Testis (tissue), 2 donors: ENCODE measurements at regions not wholly inside any gene's neighbourhood (a gene's known extent, or its start where the extent isn't known, plus 50 kb on each side); places are given as distances from the start of the nearest gene placed in this dataset.

ENCODE experiments used
- DNase-seq: peaks from one replicate; pipeline ENCODE4 v3.0.0-alpha.2; 2019
- H3K27ac ChIP-seq, 2 donors: fragments of 200-600 bp; sonication (generic); one replicate each; pipeline ENCODE4 v1.5.1; 2019
- H3K27me3 ChIP-seq: fragments of 200-600 bp; sonication (generic); one replicate; pipeline ENCODE4 v1.5.1; 2019
- H3K36me3 ChIP-seq: fragments of 200-600 bp; sonication (generic); one replicate; pipeline ENCODE4 v1.5.1; 2017; ENCODE audit warnings: low read depth; ENCODE audit errors: missing control alignments
- H3K4me1 ChIP-seq: fragments of 200-600 bp; sonication (generic); one replicate; pipeline ENCODE4 v1.5.1; 2019
- H3K4me3 ChIP-seq, 2 donors: fragments of 200-600 bp; sonication (generic); one replicate each; pipeline ENCODE4 v1.5.1; 2017 to 2019
- H3K9me3 ChIP-seq: fragments of 200-600 bp; sonication (generic); one replicate; pipeline ENCODE4 v1.5.1; 2017
- POLR2A ChIP-seq: fragments of 450-650 bp; IDR thresholded peaks from one replicate; pipeline ENCODE4 v1.6.1; 2017; ENCODE audit warnings: antibody characterized with exemption, mild to moderate bottlenecking, moderate library complexity
- WGBS, 2 donors: methylation state at CpG; one replicate each; pipeline ENCODE4 v1.1.5; 2018; 5-methylcytosine and 5-hydroxymethylcytosine counted together
- intact Hi-C: fragments of 100-400 bp; cut with DNase I; formaldehyde crosslinking; loops from one replicate; pipeline ENCODE4 v1.15.1; 2023; ENCODE audit warnings: low total_unique reads
- TF ChIP-seq, protein P1 (sequence below), 3 experiments: fragments of 450-650 bp in 2 of 3; fragments of 200-600 bp in 1 of 3; sonication (generic) in 1 of 3; IDR thresholded peaks; one replicate each; pipeline ENCODE4 v1.5.1; 2016 to 2019; ENCODE audit warnings: antibody characterized with exemption in 3 of 3, mild to moderate bottlenecking in 2 of 3, moderate library complexity in 1 of 3

DNA sequence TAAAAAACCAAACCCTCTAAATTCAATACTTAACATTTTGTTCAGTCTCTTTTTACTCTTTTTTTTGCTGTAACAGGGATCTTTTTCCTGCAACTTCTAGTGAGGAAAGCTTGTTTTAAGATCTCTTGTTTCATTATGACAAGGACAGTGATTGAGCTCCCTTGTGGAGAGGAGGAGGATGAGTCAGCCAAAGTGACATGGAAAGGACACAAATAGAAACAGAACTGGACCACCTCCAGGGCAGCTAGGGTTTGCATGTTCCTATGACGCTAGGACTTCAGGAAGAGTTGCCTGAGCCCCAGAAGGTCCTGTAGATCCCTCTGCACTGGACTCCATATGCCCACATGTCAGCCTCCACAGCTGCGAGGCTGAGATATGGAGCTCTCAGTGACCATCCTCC is 212.6 kb upstream of the FAM78B start:
- peak; percentile 88 for DNase-seq
- TF ChIP-seq, protein P1, sequence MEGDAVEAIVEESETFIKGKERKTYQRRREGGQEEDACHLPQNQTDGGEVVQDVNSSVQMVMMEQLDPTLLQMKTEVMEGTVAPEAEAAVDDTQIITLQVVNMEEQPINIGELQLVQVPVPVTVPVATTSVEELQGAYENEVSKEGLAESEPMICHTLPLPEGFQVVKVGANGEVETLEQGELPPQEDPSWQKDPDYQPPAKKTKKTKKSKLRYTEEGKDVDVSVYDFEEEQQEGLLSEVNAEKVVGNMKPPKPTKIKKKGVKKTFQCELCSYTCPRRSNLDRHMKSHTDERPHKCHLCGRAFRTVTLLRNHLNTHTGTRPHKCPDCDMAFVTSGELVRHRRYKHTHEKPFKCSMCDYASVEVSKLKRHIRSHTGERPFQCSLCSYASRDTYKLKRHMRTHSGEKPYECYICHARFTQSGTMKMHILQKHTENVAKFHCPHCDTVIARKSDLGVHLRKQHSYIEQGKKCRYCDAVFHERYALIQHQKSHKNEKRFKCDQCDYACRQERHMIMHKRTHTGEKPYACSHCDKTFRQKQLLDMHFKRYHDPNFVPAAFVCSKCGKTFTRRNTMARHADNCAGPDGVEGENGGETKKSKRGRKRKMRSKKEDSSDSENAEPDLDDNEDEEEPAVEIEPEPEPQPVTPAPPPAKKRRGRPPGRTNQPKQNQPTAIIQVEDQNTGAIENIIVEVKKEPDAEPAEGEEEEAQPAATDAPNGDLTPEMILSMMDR (IDR thresholded peaks at IDR 0.05): no peak

GRCh38 chr1:166383137-166383536 is 216.3 kb upstream of the FAM78B start:
- Histone ChIP-seq H3K27me3 (no peaks in the 10 kb centered on the region), H3K9me3 (no peaks in the 10 kb centered on the region), H3K27ac (peak overlapping the region; percentile 41 to 52), H3K4me1 (peaks cover 22% of the 10 kb centered on the region), H3K36me3 (no peaks in the 10 kb centered on the region), H3K4me3 (no peak overlapping the region)
- TF ChIP-seq, protein P1 (IDR thresholded peaks at IDR 0.05): no peak
- WGBS, 2 donors: 50 to 60% methylated on average over 2 of the region's 2 CpGs
- intact Hi-C loops: no loop called here
- DNase-seq: no peak

More for the DNA sequence above, 212.6 kb upstream of the FAM78B start:
- H3K4me1 ChIP-seq: peaks cover 13% of the 10 kb centered on the region
- H3K4me3 ChIP-seq: no peak overlapping the region
- H3K27me3 ChIP-seq: no peaks in the 10 kb centered on the region
- no peaks in the 10 kb centered on the region for H3K9me3 ChIP-seq
- intact Hi-C loops: no loop called here
- 69 to 73% methylated on average over 2 of the region's 2 CpGs for WGBS, 2 donors
- H3K36me3 ChIP-seq: no peaks in the 10 kb centered on the region
- H3K27ac ChIP-seq: peak overlapping the region; percentile 43 to 44

- Histone ChIP-seq H3K27ac (peak overlapping the region; percentile 41 to 52), H3K27me3 (no peaks in the 10 kb centered on the region), H3K9me3 (no peaks in the 10 kb centered on the region), H3K4me1 (peaks cover 22% of the 10 kb centered on the region), H3K36me3 (no peaks in the 10 kb centered on the region), H3K4me3 (no peak overlapping the region)
- TF ChIP-seq, protein P1 (IDR thresholded peaks at IDR 0.05): no peak
- 45 to 62% methylated on average over 9 of the region's 9 CpGs for WGBS, 2 donors
- no peak for DNase-seq
- intact Hi-C loops: no loop called here
These were observed 217.0 kb upstream of the FAM78B start for GRCh38 chr1:166383635-166384346.

- 48% methylated on average over 7 of the region's 7 CpGs for WGBS, 2 donors
- H3K9me3 ChIP-seq: no peaks in the 10 kb centered on the region
- TF ChIP-seq, protein P1 (IDR thresholded peaks at IDR 0.05): no peak
- TF ChIP-seq POLR2A: no peak
- H3K4me3 ChIP-seq: no peak overlapping the region
- DNase-seq: no peak
- no peaks in the 10 kb centered on the region for H3K36me3 ChIP-seq
- peak overlapping the region; percentile 19 to 34 for H3K27ac ChIP-seq
- H3K4me1 ChIP-seq: peaks cover 18% of the 10 kb centered on the region
- intact Hi-C loops: no loop called here
- no peaks in the 10 kb centered on the region for H3K27me3 ChIP-seq
These were observed 218.1 kb upstream of the FAM78B start for GRCh38 chr1:166384948-166385347.
